GM18868 (cell line): ENCODE measurements at regions not wholly inside any gene's neighbourhood (a gene's known extent, or its start where the extent isn't known, plus 50 kb on each side); places are given as distances from the start of the nearest gene placed in this dataset.

Experiments used
- ATAC-seq: cut with Tn5 transposase; IDR thresholded peaks from one replicate; pipeline ENCODE4 v1.9.1; 2021; ENCODE audit warnings: mild to moderate bottlenecking, moderate library complexity; ENCODE audit not compliant: unreplicated experiment

- no peak for ATAC-seq
These were observed 67.1 kb upstream of the ERCC4 start for GRCh38 chr16:13852827-13853226.

GRCh38 chr16:13856398-13856797, 63.6 kb upstream of the ERCC4 start:
- ATAC-seq, result no peak

GRCh38 chr16:13856811-13857511, 63.0 kb upstream of the ERCC4 start:
- no peak for ATAC-seq

GRCh38 chr16:13858873-13859580, 60.9 kb upstream of the ERCC4 start:
- ATAC-seq, result no peak

GRCh38 chr16:13863075-13863765, 56.7 kb upstream of the ERCC4 start:
- ATAC-seq, result no peak

GRCh38 chr16:13864689-13865088, 55.3 kb upstream of the ERCC4 start:
- ATAC-seq, result no peak

- ATAC-seq, result no peak
These were observed 53.9 kb upstream of the ERCC4 start for GRCh38 chr16:13866073-13866472.
